Heart right ventricle (tissue), 16 donors: ENCODE measurements at regions not wholly inside any gene's neighbourhood (a gene's known extent, or its start where the extent isn't known, plus 50 kb on each side); places are given as distances from the start of the nearest gene placed in this dataset.

ENCODE experiments used
- ATAC-seq, 8 donors: fragments of 200-7000 bp; cut with Tn5 transposase; one replicate each; pipeline ENCODE4 v1.9.1; 2020; ENCODE audit warnings: mild to moderate bottlenecking in 8 of 8, moderate library complexity in 8 of 8, moderate number of reproducible peaks in 1 of 8
- DNase-seq, 2 donors: peaks; one replicate each; pipeline ENCODE4 v3.0.0-alpha.2; 2020
- H3K27ac ChIP-seq, 10 donors: fragments of 200-600 bp; sonication (generic) in 2 of 10; one replicate each; pipeline versions ENCODE4 v1.5.0 to v1.8.0; 2020 to 2022; ENCODE audit warnings: mild to moderate bottlenecking in 3 of 10
- H3K27me3 ChIP-seq, 7 donors: fragments of 200-600 bp; one replicate each; pipeline ENCODE4 v1.8.0; 2021 to 2022; ENCODE audit warnings: mild to moderate bottlenecking in 2 of 7
- H3K36me3 ChIP-seq, 9 donors: fragments of 200-600 bp; sonication (generic) in 1 of 9; one replicate each; pipeline versions ENCODE4 v1.5.0 to v1.8.0; 2020 to 2022; ENCODE audit warnings: mild to moderate bottlenecking in 2 of 9
- H3K4me1 ChIP-seq, 9 donors: fragments of 200-600 bp; sonication (generic) in 1 of 9; one replicate each; pipeline versions ENCODE4 v1.5.0 to v1.8.0; 2020 to 2022; ENCODE audit warnings: mild to moderate bottlenecking in 4 of 9
- H3K4me3 ChIP-seq, 10 donors: fragments of 200-600 bp; sonication (generic) in 2 of 10; one replicate each; pipeline versions ENCODE4 v1.5.0 to v1.8.0; 2020 to 2022; ENCODE audit warnings: mild to moderate bottlenecking in 7 of 10, moderate library complexity in 2 of 10
- H3K9me3 ChIP-seq, 11 donors: fragments of 200-600 bp in 10 of 11; sonication (generic) in 2 of 11; one replicate each; pipeline versions ENCODE4 v1.5.0 to v1.8.0; 2013 to 2022; ENCODE audit warnings: mild to moderate bottlenecking in 2 of 11, control low read depth in 1 of 11, moderate library complexity in 1 of 11
- WGBS, 2 donors: extraction: QIAGEN DNeasy Blood & Tissue Kit; methylation state at CpG; one replicate each; pipeline ENCODE4 v1.1.7; 2013; ENCODE audit warnings: inconsistent platforms in 1 of 2; 5-methylcytosine and 5-hydroxymethylcytosine counted together
- intact Hi-C, 10 donors: fragments of 100-400 bp; cut with DNase I; formaldehyde crosslinking; loops; one replicate each; pipeline versions ENCODE4 v1.11.1 to v1.14.2; 2022
- TF ChIP-seq, protein P1 (sequence below), 9 donors: fragments of 200-600 bp; sonication (generic) in 2 of 9; IDR thresholded peaks; one replicate each; pipeline versions ENCODE4 v1.5.0 to v1.8.0; 2021 to 2022; ENCODE audit warnings: antibody characterized with exemption in 9 of 9, mild to moderate bottlenecking in 5 of 9, moderate library complexity in 1 of 9
- donor health status: Arrhythmogenic right ventricular cardiomyopathy.
- donor health status: ischemic (EF 13 %, LVEDD 7.1; RV severe dilation, severe dysfunction).
- donor health status: healthy with polysubstance abuse.
- donor health status: DM: no; HTN: yes; CAD: no.
- donor health status: DM: no; HTN: no; CAD: no.
- donor health status: ischemic (EF 25% LVEDD 6.9; RV normal size, moderate dysfunction).
- donor health status: ischemic (EF 25% LVEDD 5.7; RV mildly dilated, moderate dysfunction).
- donor health status: healthy.
- donor health status: DM: yes; HTN: yes; CAD: no.
- donor health status: Ischemic cardiomyopathy.
- donor health status: ischemic (EF 35%, LVEDD 5.7; RV mildly dilated, moderate dysfunction).
- donor health status: nonischemic (EF 11% LVEDD 7.7; RV severe dilation, severe dysfunction).
- donor health status: DM: yes; HTN: yes; CAD: no.
- donor health status: PGD.
- donor health status: ischemic (EF 29% LVEDD 5.4; RV normal size, mild dysfunction).
- donor health status: nonischemic (EF 23%, LVEDD 6.1; RV moderate dilation, normal function).

DNA sequence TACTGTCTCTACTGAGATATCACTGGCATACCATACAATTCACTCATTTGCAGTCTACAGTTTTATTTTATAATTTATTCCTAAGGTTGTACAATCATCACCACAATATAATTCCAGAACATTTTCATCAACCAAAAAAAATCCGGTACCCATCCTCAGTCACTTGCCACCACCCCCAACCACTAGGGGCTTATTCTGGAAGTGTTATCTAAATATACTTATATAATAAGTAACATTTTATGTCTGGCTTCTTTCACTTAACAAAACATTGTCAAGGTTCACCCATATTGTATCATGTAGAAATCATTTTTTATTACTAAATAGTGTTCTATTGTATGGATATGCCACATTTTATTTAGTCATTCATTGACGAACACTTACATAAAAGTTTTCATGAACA, 440.8 kb downstream of the RNF144A start:
- Histone ChIP-seq H3K4me3 (no peak overlapping the region), H3K27me3 (no peaks in the 10 kb centered on the region), H3K4me1 (no peaks in the 10 kb centered on the region), H3K9me3 (no peaks in the 10 kb centered on the region), H3K27ac (no peak overlapping the region), H3K36me3 (no peaks in the 10 kb centered on the region)
- TF ChIP-seq, protein P1, sequence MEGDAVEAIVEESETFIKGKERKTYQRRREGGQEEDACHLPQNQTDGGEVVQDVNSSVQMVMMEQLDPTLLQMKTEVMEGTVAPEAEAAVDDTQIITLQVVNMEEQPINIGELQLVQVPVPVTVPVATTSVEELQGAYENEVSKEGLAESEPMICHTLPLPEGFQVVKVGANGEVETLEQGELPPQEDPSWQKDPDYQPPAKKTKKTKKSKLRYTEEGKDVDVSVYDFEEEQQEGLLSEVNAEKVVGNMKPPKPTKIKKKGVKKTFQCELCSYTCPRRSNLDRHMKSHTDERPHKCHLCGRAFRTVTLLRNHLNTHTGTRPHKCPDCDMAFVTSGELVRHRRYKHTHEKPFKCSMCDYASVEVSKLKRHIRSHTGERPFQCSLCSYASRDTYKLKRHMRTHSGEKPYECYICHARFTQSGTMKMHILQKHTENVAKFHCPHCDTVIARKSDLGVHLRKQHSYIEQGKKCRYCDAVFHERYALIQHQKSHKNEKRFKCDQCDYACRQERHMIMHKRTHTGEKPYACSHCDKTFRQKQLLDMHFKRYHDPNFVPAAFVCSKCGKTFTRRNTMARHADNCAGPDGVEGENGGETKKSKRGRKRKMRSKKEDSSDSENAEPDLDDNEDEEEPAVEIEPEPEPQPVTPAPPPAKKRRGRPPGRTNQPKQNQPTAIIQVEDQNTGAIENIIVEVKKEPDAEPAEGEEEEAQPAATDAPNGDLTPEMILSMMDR (IDR thresholded peaks at IDR 0.05) = no peak
- DNase-seq = no peak
- intact Hi-C loops = no loop called here
- WGBS, 2 donors = 94 to 98% methylated on average over 2 of the region's 2 CpGs
- no peak for ATAC-seq

DNA sequence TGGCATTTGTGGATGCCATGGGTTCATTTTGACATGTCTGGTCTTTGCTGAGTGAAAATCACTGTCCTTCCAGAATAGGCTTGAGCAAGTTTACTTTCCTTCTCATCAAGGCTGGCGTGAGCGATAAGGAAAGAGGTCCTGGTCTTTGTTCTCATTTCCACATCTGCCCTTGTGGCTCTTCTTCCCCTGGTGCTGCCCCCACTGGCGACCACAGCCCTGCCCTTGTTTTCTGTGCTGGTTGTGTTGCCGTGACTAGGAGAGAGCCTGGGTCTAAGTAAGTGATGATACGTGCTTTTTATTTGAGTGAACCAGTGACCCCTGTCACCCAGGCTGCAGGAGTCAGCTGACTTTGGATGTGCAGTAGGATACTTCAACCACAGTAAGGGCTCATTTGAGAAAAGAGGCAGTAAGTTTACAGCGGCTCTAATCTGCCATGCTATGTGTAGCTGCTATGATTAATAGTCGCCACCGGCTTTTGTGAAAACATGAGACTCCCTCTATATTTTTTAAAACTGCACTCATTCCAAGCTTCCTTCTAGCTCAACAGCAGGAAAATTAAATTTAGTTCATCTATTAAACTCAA, 441.7 kb downstream of the RNF144A start:
- TF ChIP-seq, protein P1 (IDR thresholded peaks at IDR 0.05) = no peak
- no peaks in the 10 kb centered on the region for H3K36me3 ChIP-seq
- H3K4me1 ChIP-seq = no peaks in the 10 kb centered on the region
- DNase-seq (no peak), ATAC-seq (no peak)
- H3K27ac ChIP-seq = no peak overlapping the region
- no peak overlapping the region for H3K4me3 ChIP-seq
- 58 to 59% methylated on average over 8 of the region's 8 CpGs for WGBS, 2 donors
- H3K27me3 ChIP-seq = no peaks in the 10 kb centered on the region
- intact Hi-C loops = no loop called here
- H3K9me3 ChIP-seq = no peaks in the 10 kb centered on the region

DNA sequence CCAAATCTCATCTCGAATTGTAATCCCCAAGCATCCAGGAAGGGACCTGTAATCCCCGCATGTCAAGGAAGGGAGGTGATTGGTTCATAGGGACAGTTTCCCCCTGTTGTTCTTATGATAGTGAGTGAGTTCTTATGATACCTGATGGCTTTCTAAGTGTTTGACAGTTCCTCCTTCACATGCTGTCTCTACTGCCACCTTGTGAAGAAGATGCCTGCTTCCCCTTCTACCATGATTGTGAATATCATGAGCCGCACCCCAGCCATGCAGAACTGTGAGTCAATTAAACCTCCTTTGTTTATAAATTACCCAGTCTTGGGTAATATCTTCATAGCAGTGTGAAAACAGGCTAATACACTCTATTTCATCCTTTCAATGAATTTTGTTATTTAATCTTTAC, 446.7 kb downstream of the RNF144A start:
- Histone ChIP-seq H3K27me3 (no peaks in the 10 kb centered on the region), H3K9me3 (peaks cover 0 to 22% (median 11%) of the 10 kb centered on the region in 11 donors), H3K36me3 (no peaks in the 10 kb centered on the region), H3K4me1 (no peaks in the 10 kb centered on the region), H3K4me3 (no peak overlapping the region), H3K27ac (no peak overlapping the region)
- DNase-seq (no peak), ATAC-seq (no peak)
- intact Hi-C loops = no loop called here
- 77 to 91% methylated on average over 3 of the region's 3 CpGs for WGBS, 2 donors
- TF ChIP-seq, protein P1 (IDR thresholded peaks at IDR 0.05) = no peak

DNA sequence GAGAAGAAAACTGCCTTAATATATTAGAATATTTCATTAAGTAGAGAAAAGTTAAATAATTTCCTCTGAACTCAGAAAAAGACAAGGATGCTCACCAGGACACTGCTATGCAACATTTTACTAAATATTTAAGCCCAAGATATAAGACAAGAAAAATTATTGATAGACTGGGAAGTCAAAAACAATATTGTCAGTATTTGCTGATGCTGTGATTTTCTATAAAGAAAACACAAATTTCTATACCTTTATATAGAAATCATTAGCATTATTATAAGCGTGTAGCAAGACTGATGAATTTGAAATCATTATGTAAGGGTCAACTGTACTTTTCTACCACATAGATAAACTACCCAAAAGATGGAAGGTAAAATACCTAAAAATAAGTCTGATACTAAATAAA, 451.0 kb downstream of the RNF144A start:
- no peak overlapping the region for H3K4me3 ChIP-seq
- H3K9me3 ChIP-seq = peaks cover 0 to 26% (median 14%) of the 10 kb centered on the region in 11 donors
- TF ChIP-seq, protein P1 (IDR thresholded peaks at IDR 0.05) = no peak
- H3K27me3 ChIP-seq = no peaks in the 10 kb centered on the region
- WGBS, 2 donors = 92 to 100% methylated on average over 1 of the region's 1 CpG
- DNase-seq (no peak), ATAC-seq (no peak)
- intact Hi-C loops = no loop called here
- no peak overlapping the region for H3K27ac ChIP-seq
- H3K36me3 ChIP-seq = no peaks in the 10 kb centered on the region
- no peaks in the 10 kb centered on the region for H3K4me1 ChIP-seq
